ENCODE measurements at regions not wholly inside any gene's neighbourhood (a gene's known extent, or its start where the extent isn't known, plus 50 kb on each side); places are given as distances from the start of the nearest gene placed in this dataset.
"Not testable (repeated sequence)": the region's sequence is repeated elsewhere in the genome, so short reads cannot be mapped to it uniquely, and the experiment has no call there.

- H3K9ac ChIP-seq (ENCODE audit: insufficient read length, low read depth): no peak overlapping the region
Measured at GRCh38 chr5:87210076-87210475, 57.6 kb upstream of the RASA1 start.

GRCh38 chr5:87210743-87211142, 56.9 kb upstream of the RASA1 start:
- no peak for DNase-seq (ENCODE audit: low read depth, low spot score)
- Histone ChIP-seq H3K36me3 (ENCODE audit: insufficient read depth, insufficient read length, low read length) (no peaks in the 10 kb centered on the region), H3K27me3 (ENCODE audit: insufficient read depth, insufficient read length) (no peaks in the 10 kb centered on the region), H3K9ac (ENCODE audit: insufficient read length, low read depth) (no peak overlapping the region), H3K9me3 (ENCODE audit: insufficient read depth, low read length) (no peaks in the 10 kb centered on the region), H3K4me3 (ENCODE audit: insufficient read length, low read depth) (no peak overlapping the region), H3K4me1 (ENCODE audit: insufficient read depth, insufficient read length) (no peaks in the 10 kb centered on the region)
- TF ChIP-seq YY1 (IDR thresholded peaks at IDR 0.05; ENCODE audit: insufficient read depth, insufficient read length): no peak
- no peak for TF ChIP-seq SUZ12 (IDR thresholded peaks at IDR 0.05; ENCODE audit: extremely low read depth, insufficient read depth, insufficient read length)
- TF ChIP-seq ZNF274 (IDR thresholded peaks at IDR 0.05; ENCODE audit: low read depth, low read length): no peak

More at GRCh38 chr5:87210076-87210475, 57.6 kb upstream of the RASA1 start:
- Histone ChIP-seq H3K4me1 (ENCODE audit: insufficient read depth, insufficient read length) (no peaks in the 10 kb centered on the region), H3K27me3 (ENCODE audit: insufficient read depth, insufficient read length) (no peaks in the 10 kb centered on the region), H3K4me3 (ENCODE audit: insufficient read length, low read depth) (no peak overlapping the region), H3K36me3 (ENCODE audit: insufficient read depth, insufficient read length, low read length) (no peaks in the 10 kb centered on the region), H3K9me3 (ENCODE audit: insufficient read depth, low read length) (no peaks in the 10 kb centered on the region)
- no peak for DNase-seq (ENCODE audit: low read depth, low spot score)
- TF ChIP-seq SUZ12 (IDR thresholded peaks at IDR 0.05; ENCODE audit: extremely low read depth, insufficient read depth, insufficient read length) (no peak), ZNF274 (IDR thresholded peaks at IDR 0.05; ENCODE audit: low read depth, low read length) (no peak), YY1 (IDR thresholded peaks at IDR 0.05; ENCODE audit: insufficient read depth, insufficient read length) (no peak)

GRCh38 chr5:87211676-87212075, 56.0 kb upstream of the RASA1 start:
- Histone ChIP-seq H3K4me1 (ENCODE audit: insufficient read depth, insufficient read length) (no peaks in the 10 kb centered on the region), H3K9me3 (ENCODE audit: insufficient read depth, low read length) (no peaks in the 10 kb centered on the region), H3K4me3 (ENCODE audit: insufficient read length, low read depth) (no peak overlapping the region), H3K36me3 (ENCODE audit: insufficient read depth, insufficient read length, low read length) (no peaks in the 10 kb centered on the region), H3K27me3 (ENCODE audit: insufficient read depth, insufficient read length) (no peaks in the 10 kb centered on the region), H3K9ac (ENCODE audit: insufficient read length, low read depth) (no peak overlapping the region)
- DNase-seq (ENCODE audit: low read depth, low spot score): no peak
- TF ChIP-seq SUZ12 (IDR thresholded peaks at IDR 0.05; ENCODE audit: extremely low read depth, insufficient read depth, insufficient read length): no peak
- TF ChIP-seq YY1 (IDR thresholded peaks at IDR 0.05; ENCODE audit: insufficient read depth, insufficient read length): no peak
- TF ChIP-seq ZNF274 (IDR thresholded peaks at IDR 0.05; ENCODE audit: low read depth, low read length): no peak

- not testable (repeated sequence) for DNase-seq (ENCODE audit: low read depth, low spot score); H3K4me3 ChIP-seq (ENCODE audit: insufficient read length, low read depth)
Measured at GRCh38 chr5:87212183-87212582, 55.5 kb upstream of the RASA1 start.

GRCh38 chr5:87217480-87217879, 50.2 kb upstream of the RASA1 start:
- not testable (repeated sequence) for H3K36me3 ChIP-seq (ENCODE audit: insufficient read depth, insufficient read length, low read length); H3K27me3 ChIP-seq (ENCODE audit: insufficient read depth, insufficient read length); H3K4me3 ChIP-seq (ENCODE audit: insufficient read length, low read depth); DNase-seq (ENCODE audit: low read depth, low spot score); H3K4me1 ChIP-seq (ENCODE audit: insufficient read depth, insufficient read length); H3K9me3 ChIP-seq (ENCODE audit: insufficient read depth, low read length); H3K9ac ChIP-seq (ENCODE audit: insufficient read length, low read depth)

More at GRCh38 chr5:87212183-87212582, 55.5 kb upstream of the RASA1 start:
- not testable (repeated sequence) for H3K9me3 ChIP-seq (ENCODE audit: insufficient read depth, low read length); H3K36me3 ChIP-seq (ENCODE audit: insufficient read depth, insufficient read length, low read length); H3K27me3 ChIP-seq (ENCODE audit: insufficient read depth, insufficient read length); H3K4me1 ChIP-seq (ENCODE audit: insufficient read depth, insufficient read length); H3K9ac ChIP-seq (ENCODE audit: insufficient read length, low read depth)

All from NT2/D1 (cell line).